ENCODE measurements at regions not wholly inside any gene's neighbourhood (a gene's known extent, or its start where the extent isn't known, plus 50 kb on each side); places are given as distances from the start of the nearest gene placed in this dataset.

- ChIA-PET SMC1A (ENCODE audit: uncharacterized antibody, unreplicated experiment) (interaction anchor here (1.3 to 11.9 kb wide), 8 partner anchors 8 to 40 kb away, joined by 3 to 109 read pairs (median 6); no protein-coding TSS in a partner anchor), POLR2A (no interaction called here), CTCF (interaction anchor here (0.7 to 5.7 kb wide), 7 partner anchors 10 to 377 kb away, joined by 3 to 33 read pairs (median 4); no protein-coding TSS in a partner anchor), RAD21 (ENCODE audit: unreplicated experiment) (interaction anchor here (1.1 kb wide), 1 partner anchor 11 kb away, joined by 3 read pairs; no protein-coding TSS in a partner anchor)
- ATAC-seq (no peak), DNase-seq (ENCODE audit: low read depth, low spot score) (no peak), FAIRE-seq (no peak)
- H3K4me1 ChIP-seq (ENCODE audit: control insufficient read depth, insufficient read depth, low read length) = no peaks in the 10 kb centered on the region
- BruUV-seq (replicated peaks) = no TSS peak
- H3K4me2 ChIP-seq (ENCODE audit: control insufficient read depth, insufficient read depth) = no peak overlapping the region
- H3K27ac ChIP-seq (ENCODE audit: control insufficient read depth, insufficient read depth) = no peak overlapping the region
- no peaks in the 10 kb centered on the region for H3K9me3 ChIP-seq (replicated peaks; ENCODE audit: control insufficient read depth, insufficient read depth, low read length)
- in situ Hi-C loops (cut with MboI) (no loop called here), intact Hi-C loops (cut with micrococcal nuclease; ENCODE audit: unreplicated experiment) (no loop called here)
- no peak overlapping the region for H3K4me3 ChIP-seq
- no peaks in the 10 kb centered on the region for H3K36me3 ChIP-seq (ENCODE audit: control insufficient read depth in 2 of 2, insufficient read depth in 2 of 2, low read length in 1 of 2)
- no peak overlapping the region for H3K9ac ChIP-seq (ENCODE audit: control insufficient read depth, insufficient read depth, low read length)
- no peak overlapping the region for H2AFZ ChIP-seq (ENCODE audit: control insufficient read depth, low read depth, low read length)
- no peaks in the 10 kb centered on the region for H3K79me2 ChIP-seq (ENCODE audit: control insufficient read depth, insufficient read depth, low read length)
- H4K20me1 ChIP-seq (ENCODE audit: control insufficient read depth, insufficient read depth) = no peaks in the 10 kb centered on the region
- no peaks in the 10 kb centered on the region for H3K27me3 ChIP-seq (replicated peaks in 1 of 2; ENCODE audit: control insufficient read depth in 2 of 2, insufficient read depth in 2 of 2, low read length in 1 of 2)
- TF ChIP-seq IKZF1 (conservative IDR thresholded peaks at IDR 0.05) = no peak
- TF ChIP-seq, protein P1, sequence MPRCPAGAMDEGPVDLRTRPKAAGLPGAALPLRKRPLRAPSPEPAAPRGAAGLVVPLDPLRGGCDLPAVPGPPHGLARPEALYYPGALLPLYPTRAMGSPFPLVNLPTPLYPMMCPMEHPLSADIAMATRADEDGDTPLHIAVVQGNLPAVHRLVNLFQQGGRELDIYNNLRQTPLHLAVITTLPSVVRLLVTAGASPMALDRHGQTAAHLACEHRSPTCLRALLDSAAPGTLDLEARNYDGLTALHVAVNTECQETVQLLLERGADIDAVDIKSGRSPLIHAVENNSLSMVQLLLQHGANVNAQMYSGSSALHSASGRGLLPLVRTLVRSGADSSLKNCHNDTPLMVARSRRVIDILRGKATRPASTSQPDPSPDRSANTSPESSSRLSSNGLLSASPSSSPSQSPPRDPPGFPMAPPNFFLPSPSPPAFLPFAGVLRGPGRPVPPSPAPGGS (IDR thresholded peaks at IDR 0.05; ENCODE audit: borderline replicate concordance, insufficient read depth, low read depth, low read length, poor library complexity, severe bottlenecking) = no peak
- TF ChIP-seq ASH2L (IDR thresholded peaks at IDR 0.05; ENCODE audit: borderline replicate concordance, low read depth) = no peak
- no peak for TF ChIP-seq NFYA (IDR thresholded peaks at IDR 0.05; ENCODE audit: borderline replicate concordance, low read depth, low read length)
- TF ChIP-seq CREB1 (IDR thresholded peaks at IDR 0.05; ENCODE audit: low read depth) = no peak
- TF ChIP-seq ZNF384 (IDR thresholded peaks at IDR 0.05; ENCODE audit: borderline replicate concordance, low read depth, low read length) = no peak
- TF ChIP-seq DPF2 (IDR thresholded peaks at IDR 0.05) = no peak
- no peak for TF ChIP-seq EGR1 (IDR thresholded peaks at IDR 0.05; ENCODE audit: borderline replicate concordance in 1 of 2, low read depth in 2 of 2, low read length in 2 of 2)
- TF ChIP-seq RAD21 (IDR thresholded peaks at IDR 0.05; ENCODE audit: insufficient read depth, low read depth, low read length) = no peak
- no peak for TF ChIP-seq SUPT20H (IDR thresholded peaks at IDR 0.05; ENCODE audit: borderline replicate concordance, control insufficient read depth, low read depth, low read length)
- TF ChIP-seq CUX1 (IDR thresholded peaks at IDR 0.05; ENCODE audit: insufficient replicate concordance, low read depth, low read length) = no peak
- no peak for TF ChIP-seq BCL11A (IDR thresholded peaks at IDR 0.05; ENCODE audit: low read depth, low read length)
- TF ChIP-seq BRCA1 (IDR thresholded peaks at IDR 0.05; ENCODE audit: low read depth, low read length) = no peak
- no peak for TF ChIP-seq PAX8 (IDR thresholded peaks at IDR 0.05)
- TF ChIP-seq TBL1XR1 (IDR thresholded peaks at IDR 0.05; ENCODE audit: low read depth, low read length) = no peak
- no peak for TF ChIP-seq MYB (IDR thresholded peaks at IDR 0.05; ENCODE audit: borderline replicate concordance, low read depth, low read length)
- no peak for TF ChIP-seq E2F8 (IDR thresholded peaks at IDR 0.05; ENCODE audit: low read depth, partially characterized antibody)
Observed at GRCh38 chr20:6622041-6622440, 145.4 kb upstream of the BMP2 start.

Measured in GM12878 (cell line).